Smooth muscle cell (in vitro differentiated cells): ENCODE measurements at regions not wholly inside any gene's neighbourhood (a gene's known extent, or its start where the extent isn't known, plus 50 kb on each side); places are given as distances from the start of the nearest gene placed in this dataset.

Experiments used
- DNase-seq: peaks from one replicate; lab custom pipeline; 2025; ENCODE audit not compliant: unreplicated experiment; lab: John Stamatoyannopoulos, UW
- H2AFZ ChIP-seq: fragments of 200-600 bp; sonication (generic); 2 replicates; pipeline ENCODE4 v1.6.0; 2016; ENCODE audit warnings: antibody characterized with exemption, low read depth, mild to moderate bottlenecking
- H3F3A ChIP-seq: fragments of 200-600 bp; sonication (generic); 2 replicates; pipeline ENCODE4 v1.6.0; 2017; ENCODE audit warnings: antibody characterized with exemption, low read depth
- H3K27ac ChIP-seq: fragments of 200-600 bp; sonication (generic); 2 replicates; pipeline ENCODE4 v1.5.1; 2016; ENCODE audit warnings: low read depth, mild to moderate bottlenecking
- H3K27me3 ChIP-seq: fragments of 200-600 bp; sonication (generic); 2 replicates; pipeline ENCODE4 v1.6.1; 2016; ENCODE audit warnings: low read depth, mild to moderate bottlenecking
- H3K36me3 ChIP-seq: fragments of 200-600 bp; sonication (generic); 2 replicates; pipeline ENCODE4 v1.5.1; 2016; ENCODE audit warnings: low read depth
- H3K4me1 ChIP-seq: fragments of 200-600 bp; sonication (generic); 2 replicates; pipeline ENCODE4 v1.5.1; 2016; ENCODE audit warnings: low read depth
- H3K4me2 ChIP-seq: fragments of 200-600 bp; sonication (generic); 2 replicates; pipeline ENCODE4 v1.6.0; 2016; ENCODE audit warnings: mild to moderate bottlenecking
- H3K4me3 ChIP-seq: fragments of 200-600 bp; sonication (generic); 2 replicates; pipeline ENCODE4 v1.5.1; 2016; ENCODE audit warnings: mild to moderate bottlenecking
- H3K79me2 ChIP-seq: fragments of 200-600 bp; sonication (generic); 2 replicates; pipeline ENCODE4 v1.6.0; 2016; ENCODE audit warnings: low read depth, mild to moderate bottlenecking
- H3K9ac ChIP-seq: fragments of 200-600 bp; sonication (generic); 2 replicates; pipeline ENCODE4 v1.6.0; 2016; ENCODE audit warnings: low read depth
- H3K9me3 ChIP-seq: fragments of 200-600 bp; sonication (generic); replicated peaks from 2 replicates; pipeline ENCODE4 v1.5.1; 2016; ENCODE audit warnings: low read depth
- H4K20me1 ChIP-seq: fragments of 200-600 bp; sonication (generic); 2 replicates; pipeline ENCODE4 v1.6.0; 2016; ENCODE audit warnings: low read depth
- CTCF ChIP-seq: fragments of 200-600 bp; sonication (generic); IDR thresholded peaks from 2 replicates; pipeline ENCODE4 v1.5.1; 2017; ENCODE audit warnings: borderline replicate concordance, mild to moderate bottlenecking, antibody characterized with exemption; ENCODE audit not compliant: insufficient read depth, poor library complexity, severe bottlenecking
- WGBS: methylation state at CpG from one replicate; pipeline ENCODE4 v1.1.7; 2016; ENCODE audit warnings: low lambda C conversion rate; 5-methylcytosine and 5-hydroxymethylcytosine counted together

GRCh38 chr11:133738624-133739023 is 106.7 kb downstream of the SPATA19 start:
- H3K4me3 ChIP-seq: no peak overlapping the region
- H4K20me1 ChIP-seq: no peaks in the 10 kb centered on the region
- H2AFZ ChIP-seq: no peak overlapping the region
- no peak overlapping the region for H3K9ac ChIP-seq
- no peaks in the 10 kb centered on the region for H3K9me3 ChIP-seq
- H3K4me2 ChIP-seq: no peak overlapping the region
- H3K27me3 ChIP-seq: no peaks in the 10 kb centered on the region
- no peaks in the 10 kb centered on the region for H3K79me2 ChIP-seq
- H3K36me3 ChIP-seq: no peaks in the 10 kb centered on the region
- DNase-seq: no peak
- no peaks in the 10 kb centered on the region for H3F3A ChIP-seq
- no CpG with 5 or more reads among the region's 1 CpG for WGBS
- H3K27ac ChIP-seq: no peak overlapping the region
- no peak for TF ChIP-seq CTCF
- no peaks in the 10 kb centered on the region for H3K4me1 ChIP-seq

GRCh38 chr11:133733631-133734030 is 111.7 kb downstream of the SPATA19 start:
- H3K79me2 ChIP-seq: no peaks in the 10 kb centered on the region
- WGBS: 73% methylated on average over 6 of the region's 6 CpGs
- DNase-seq: no peak
- no peaks in the 10 kb centered on the region for H3K9me3 ChIP-seq
- no peaks in the 10 kb centered on the region for H3F3A ChIP-seq
- H3K4me2 ChIP-seq: no peak overlapping the region
- no peaks in the 10 kb centered on the region for H3K36me3 ChIP-seq
- no peak overlapping the region for H2AFZ ChIP-seq
- no peaks in the 10 kb centered on the region for H3K4me1 ChIP-seq
- H3K27me3 ChIP-seq: no peaks in the 10 kb centered on the region
- no peak overlapping the region for H3K4me3 ChIP-seq
- no peak for TF ChIP-seq CTCF
- no peak overlapping the region for H3K27ac ChIP-seq
- no peak overlapping the region for H3K9ac ChIP-seq
- H4K20me1 ChIP-seq: no peaks in the 10 kb centered on the region

GRCh38 chr11:133732109-133732674 is 113.1 kb downstream of the SPATA19 start:
- WGBS: 83% methylated on average over 10 of the region's 10 CpGs
- no peak for DNase-seq
- H3K4me3 ChIP-seq: no peak overlapping the region

More at GRCh38 chr11:133732109-133732674, 113.1 kb downstream of the SPATA19 start:
- H4K20me1 ChIP-seq: no peaks in the 10 kb centered on the region
- no peaks in the 10 kb centered on the region for H3K79me2 ChIP-seq
- no peaks in the 10 kb centered on the region for H3K9me3 ChIP-seq
- no peak for TF ChIP-seq CTCF
- no peaks in the 10 kb centered on the region for H3K27me3 ChIP-seq
- H3K4me1 ChIP-seq: no peaks in the 10 kb centered on the region
- H3F3A ChIP-seq: no peaks in the 10 kb centered on the region
- H3K36me3 ChIP-seq: no peaks in the 10 kb centered on the region
- H3K27ac ChIP-seq: no peak overlapping the region
- no peak overlapping the region for H2AFZ ChIP-seq
- no peak overlapping the region for H3K9ac ChIP-seq
- H3K4me2 ChIP-seq: no peak overlapping the region
